ACHN (cell line): ENCODE measurements at regions not wholly inside any gene's neighbourhood (a gene's known extent, or its start where the extent isn't known, plus 50 kb on each side); places are given as distances from the start of the nearest gene placed in this dataset.
"Not testable (repeated sequence)": the region's sequence is repeated elsewhere in the genome, so short reads cannot be mapped to it uniquely, and the experiment has no call there.

Source experiments
- DNase-seq: peaks from one replicate; pipeline ENCODE4 v3.0.0-alpha.2; 2015
- in situ Hi-C: cut with HindIII; loops from 2 replicates; pipeline ENCODE4 v1.10.0; 2017; ENCODE audit warnings: low sequenced_read_pairs, low pct_ligation_motif_present, low pct_unique_long_range_greater_than_20kb

- no peak for DNase-seq
- in situ Hi-C loops = no loop called here
Observed at GRCh38 chr2:180254872-180255271, 247.8 kb upstream of the CWC22 start.

DNA sequence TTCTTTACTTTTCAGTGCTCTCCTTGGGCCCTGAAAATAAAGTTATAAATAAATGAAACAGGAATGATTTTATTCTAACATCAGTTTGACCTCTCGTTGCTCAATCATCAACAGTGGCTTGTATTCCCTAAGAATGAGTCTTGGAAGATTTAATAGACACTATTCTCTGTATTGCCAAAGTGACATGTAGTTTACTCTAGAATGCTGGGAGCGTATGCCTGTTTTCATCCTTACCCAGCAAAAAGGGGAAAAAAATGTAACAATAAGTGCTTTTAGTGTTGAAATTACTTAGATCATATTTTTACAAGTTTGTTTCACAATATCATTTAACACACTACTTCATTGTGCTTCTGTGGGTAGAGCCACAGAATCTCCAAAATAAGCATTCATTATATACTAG is 240.6 kb upstream of the CWC22 start:
- no peak for DNase-seq
- in situ Hi-C loops = no loop called here

DNA sequence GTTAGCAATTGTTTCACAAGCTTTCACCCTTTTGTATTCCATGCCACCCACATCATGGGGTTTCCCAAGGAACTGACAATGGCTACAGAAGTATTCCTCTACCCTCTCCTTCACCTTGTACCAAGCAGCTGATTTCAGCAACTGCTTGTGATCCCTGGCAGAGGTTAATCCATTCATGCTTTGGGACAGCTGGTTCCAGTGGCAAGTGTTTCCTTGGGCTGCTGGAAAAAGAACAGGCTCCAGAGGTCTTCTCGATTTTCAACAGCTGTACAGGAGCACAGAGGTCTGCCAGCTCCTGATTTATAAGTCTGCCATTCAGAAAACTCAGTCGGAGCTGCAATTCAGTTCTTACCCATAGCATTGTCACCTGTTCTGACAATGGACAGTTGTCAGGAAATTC is 239.2 kb upstream of the CWC22 start:
- in situ Hi-C loops = no loop called here
- no peak for DNase-seq

- DNase-seq = peak; percentile 28
- in situ Hi-C loops = no loop called here
Observed at GRCh38 chr2:180240774-180241173, 233.7 kb upstream of the CWC22 start.

GRCh38 chr2:180238729-180239128 is 231.6 kb upstream of the CWC22 start:
- in situ Hi-C loops = no loop called here
- DNase-seq = no peak

DNA sequence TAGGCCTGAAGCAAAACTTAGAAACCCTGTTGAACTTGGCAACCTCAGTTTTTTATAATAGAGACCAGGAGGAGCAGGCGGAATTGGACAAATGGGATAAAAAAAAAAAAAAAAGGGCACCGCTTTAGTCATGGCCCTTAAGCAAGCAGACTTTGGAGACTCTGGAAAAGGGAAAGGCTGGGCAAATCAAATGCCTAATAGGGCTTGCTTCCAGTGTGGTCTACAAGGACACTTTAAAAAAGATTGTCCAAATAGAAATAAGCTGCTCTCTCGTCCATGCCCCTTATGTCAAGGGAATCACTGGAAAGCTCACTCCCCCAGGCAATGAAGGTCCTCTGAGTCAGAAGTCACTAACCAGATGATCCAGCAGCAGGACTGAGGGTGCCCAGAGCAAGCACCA is 229.0 kb upstream of the CWC22 start:
- DNase-seq = not testable (repeated sequence)

DNA sequence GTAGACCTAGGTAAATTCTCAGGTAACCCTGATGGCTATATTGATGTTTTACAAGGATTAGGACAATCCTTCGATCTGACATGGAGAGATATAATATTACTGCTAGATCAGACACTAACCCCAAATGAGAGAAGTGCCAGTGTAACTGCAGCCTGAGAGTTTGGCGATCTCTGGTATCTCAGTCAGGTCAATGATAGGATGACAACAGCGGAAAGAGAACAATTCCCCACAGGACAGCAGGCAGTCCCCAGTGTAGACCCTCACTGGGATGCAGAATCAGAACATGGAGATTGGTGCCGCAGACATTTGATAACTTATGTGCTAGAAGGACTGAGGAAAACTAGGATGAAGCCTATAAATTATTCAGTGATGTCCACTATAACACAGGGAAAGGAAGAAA is 228.4 kb upstream of the CWC22 start:
- DNase-seq, in situ Hi-C loops: not testable (repeated sequence)

More for the DNA sequence above, 229.0 kb upstream of the CWC22 start:
- in situ Hi-C loops = not testable (repeated sequence)

- in situ Hi-C loops, DNase-seq: not testable (repeated sequence)
Observed at GRCh38 chr2:180234991-180235390, 227.9 kb upstream of the CWC22 start.

GRCh38 chr2:180231015-180231414 is 223.9 kb upstream of the CWC22 start:
- no peak for DNase-seq
- in situ Hi-C loops = no loop called here

DNA sequence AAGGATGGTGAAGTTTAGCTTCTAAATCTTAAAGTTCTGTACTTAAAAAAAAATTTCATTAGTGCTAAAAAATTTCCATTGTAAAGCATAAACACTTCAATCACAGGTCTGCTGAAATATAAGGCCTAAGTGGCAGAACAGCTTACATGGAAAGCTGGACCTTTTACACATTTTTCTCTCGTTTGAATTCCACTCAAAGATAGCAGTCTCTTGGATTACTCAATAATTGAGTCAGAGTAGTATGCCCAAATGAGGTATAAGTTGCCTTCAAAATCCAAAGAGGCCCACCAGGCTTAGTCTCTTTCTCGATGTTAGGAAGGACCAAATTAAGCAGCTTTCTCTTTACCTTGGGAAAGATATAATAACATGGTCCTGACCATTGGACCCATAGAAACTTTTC is 220.4 kb upstream of the CWC22 start:
- in situ Hi-C loops = no loop called here
- DNase-seq = no peak

GRCh38 chr2:180225118-180225517 is 218.0 kb upstream of the CWC22 start:
- DNase-seq = no peak
- in situ Hi-C loops = no loop called here

- DNase-seq = peak; percentile 38
- in situ Hi-C loops = no loop called here
Observed at GRCh38 chr2:180222644-180223043, 215.5 kb upstream of the CWC22 start.

GRCh38 chr2:180219491-180219890 is 212.4 kb upstream of the CWC22 start:
- in situ Hi-C loops = no loop called here
- no peak for DNase-seq

DNA sequence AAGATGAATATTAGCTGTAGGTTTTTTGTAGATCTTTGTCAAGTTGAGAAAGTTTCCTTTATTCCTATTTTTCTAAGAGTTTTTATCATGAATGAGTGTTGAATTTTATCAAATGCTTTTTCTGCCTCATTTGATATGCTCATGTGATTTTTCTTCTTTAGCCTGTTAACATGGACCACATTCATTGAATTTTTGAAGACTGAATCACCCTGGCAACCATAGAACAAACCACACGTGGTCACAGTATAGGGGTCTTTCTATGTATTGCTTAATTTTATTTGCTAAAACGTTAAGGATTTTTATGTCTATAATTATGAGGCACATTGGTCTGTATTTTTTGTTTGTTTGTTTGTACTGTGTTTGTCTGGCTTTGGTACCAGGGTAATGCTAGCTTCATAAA is 201.7 kb upstream of the CWC22 start:
- in situ Hi-C loops = no loop called here
- peak; percentile 66 for DNase-seq

- in situ Hi-C loops = no loop called here
- no peak for DNase-seq
Observed at GRCh38 chr2:180205621-180206235, 198.6 kb upstream of the CWC22 start.

- in situ Hi-C loops = no loop called here
- DNase-seq = no peak
Observed at GRCh38 chr2:180203972-180204371, 196.9 kb upstream of the CWC22 start.

GRCh38 chr2:180202467-180202951 is 195.4 kb upstream of the CWC22 start:
- DNase-seq = no peak

DNA sequence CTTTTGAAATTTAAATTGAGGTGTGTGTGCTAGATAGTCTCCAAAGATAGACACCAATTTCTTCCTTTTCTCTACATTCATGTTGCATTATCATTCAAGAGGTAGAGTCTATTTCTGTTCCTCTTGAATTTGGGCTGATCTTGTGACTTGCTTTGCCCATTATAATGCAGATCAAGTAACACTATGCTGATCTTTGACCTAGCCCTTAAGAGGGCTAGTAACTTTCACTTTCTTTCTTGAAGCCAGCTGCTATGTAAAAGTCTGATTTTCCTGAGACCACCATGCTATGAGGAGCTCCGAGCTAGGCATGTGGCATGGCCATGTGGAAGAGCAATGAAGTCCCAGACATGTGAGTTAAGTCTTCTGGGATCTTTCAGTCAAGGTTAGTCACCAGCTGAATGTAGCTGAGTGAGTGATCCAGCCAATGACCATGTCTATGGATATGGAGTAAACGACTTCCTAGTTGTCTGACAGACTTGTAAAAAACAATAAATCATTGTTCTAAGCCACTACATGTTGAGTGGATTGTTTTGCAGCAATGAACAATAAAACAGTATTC is 189.4 kb upstream of the CWC22 start:
- in situ Hi-C loops = no loop called here
- DNase-seq = peak; percentile 10

More at GRCh38 chr2:180202467-180202951, 195.4 kb upstream of the CWC22 start:
- in situ Hi-C loops = no loop called here

GRCh38 chr2:180195847-180196246 is 188.8 kb upstream of the CWC22 start:
- no peak for DNase-seq
- in situ Hi-C loops = no loop called here

DNA sequence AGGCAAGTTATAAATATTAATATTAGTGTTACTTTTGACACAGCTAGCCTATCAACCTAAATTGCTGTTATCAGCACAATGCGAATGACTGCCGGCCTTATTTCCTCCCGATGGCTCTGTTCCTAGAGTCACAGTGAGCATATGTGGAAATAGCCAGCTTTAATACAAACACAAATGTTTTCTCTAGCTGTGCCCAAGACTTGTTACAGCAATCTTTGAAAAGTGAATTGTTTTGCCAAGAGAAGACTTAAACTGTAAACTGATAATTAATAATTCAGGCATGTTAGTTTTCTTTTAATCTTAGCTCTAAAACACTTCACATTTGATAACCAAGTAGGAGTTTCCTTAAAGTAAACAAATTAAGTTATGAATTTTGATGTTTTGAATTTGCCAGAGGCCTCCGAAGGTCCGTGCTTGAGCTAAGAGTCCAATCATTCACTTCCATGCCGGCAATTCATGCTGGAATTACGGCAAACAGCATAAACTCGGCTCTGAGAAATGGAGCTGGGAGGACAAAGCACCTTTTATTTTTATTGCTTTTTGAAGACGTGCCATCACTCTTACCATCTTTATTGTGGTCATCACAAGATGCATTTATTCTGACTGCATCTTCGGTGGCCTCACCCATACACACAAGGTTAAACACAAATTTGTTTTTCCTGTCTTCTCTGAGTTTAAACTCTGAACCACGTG is 184.5 kb upstream of the CWC22 start:
- in situ Hi-C loops = no loop called here
- DNase-seq = no peak
